HEK293 (cell line): ENCODE measurements at regions not wholly inside any gene's neighbourhood (a gene's known extent, or its start where the extent isn't known, plus 50 kb on each side); places are given as distances from the start of the nearest gene placed in this dataset.

ENCODE experiments used
- CTCF ChIA-PET: fragments of 350-600 bp; formaldehyde crosslinking; extraction: SDS; loops from one replicate; lab custom pipeline; 2021; ENCODE audit warnings: antibody characterized with exemption; lab: Yijun Ruan, JAX
- POLR2A ChIA-PET: fragments of 300-600 bp; formaldehyde crosslinking; extraction: SDS; loops from one replicate; lab custom pipeline; 2020; ENCODE audit warnings: antibody characterized with exemption, inconsistent platforms; lab: Yijun Ruan, JAX
- H3K27ac ChIP-seq: fragments of 200-500 bp; sonication (Bioruptor generic); 2 replicates; pipeline ENCODE4 v1.5.1; 2014; ENCODE audit warnings: low read depth, low read length, control low read depth, inconsistent platforms; ENCODE audit errors: extremely low read depth
- H3K36me3 ChIP-seq, 2 experiments: fragments of 200-500 bp in 1 of 2; sonication (Bioruptor generic) in 1 of 2; 1 replicate in 1 of 2; 2 replicates in 1 of 2; pipeline ENCODE4 v1.5.1; 2014 to 2017; ENCODE audit warnings: inconsistent platforms in 2 of 2, low read length in 2 of 2; ENCODE audit not compliant: control insufficient read depth in 2 of 2, insufficient read depth in 1 of 2
- H3K4me1 ChIP-seq: fragments of 200-500 bp; sonication (Bioruptor generic); 2 replicates; pipeline ENCODE4 v1.5.1; 2014; ENCODE audit warnings: mild to moderate bottlenecking, low read length, inconsistent platforms; ENCODE audit not compliant: control insufficient read depth, insufficient read depth
- H3K4me3 ChIP-seq: 2 replicates; pipeline ENCODE4 v1.5.1; 2011; ENCODE audit warnings: low read depth, mild to moderate bottlenecking, control low read depth, low read length, moderate library complexity
- H3K9me3 ChIP-seq: fragments of 200-500 bp; sonication (Bioruptor generic); 2 replicates; pipeline ENCODE4 v1.5.1; 2014; ENCODE audit warnings: low read depth, low read length, inconsistent platforms; ENCODE audit not compliant: control insufficient read depth, insufficient read depth
- GLI4 ChIP-seq: fragments of 450-650 bp; formaldehyde crosslinking; IDR thresholded peaks from 2 replicates; pipeline ENCODE4 v1.5.1; 2016; ENCODE audit warnings: missing biosample characterization, missing genetic modification characterization
- KLF8 ChIP-seq: fragments of 450-650 bp; formaldehyde crosslinking; IDR thresholded peaks from 2 replicates; pipeline ENCODE4 v1.5.1; 2016; ENCODE audit warnings: missing biosample characterization, missing genetic modification characterization
- PRDM1 ChIP-seq: fragments of 450-650 bp; formaldehyde crosslinking; IDR thresholded peaks from 2 replicates; pipeline ENCODE4; 2016; ENCODE audit warnings: missing biosample characterization, missing genetic modification characterization
- SCRT2 ChIP-seq: fragments of 450-650 bp; formaldehyde crosslinking; IDR thresholded peaks from 2 replicates; pipeline ENCODE4 v1.5.1; 2016; ENCODE audit warnings: missing biosample characterization, missing genetic modification characterization
- ZBTB21 ChIP-seq: fragments of 450-650 bp; formaldehyde crosslinking; IDR thresholded peaks from 2 replicates; pipeline ENCODE4 v1.5.1; 2017; ENCODE audit warnings: missing biosample characterization, missing genetic modification characterization
- ZBTB48 ChIP-seq: fragments of 450-650 bp; formaldehyde crosslinking; IDR thresholded peaks from 2 replicates; pipeline ENCODE4 v1.5.1; 2016; ENCODE audit warnings: missing biosample characterization, missing genetic modification characterization
- ZBTB7A ChIP-seq: fragments of 450-650 bp; formaldehyde crosslinking; IDR thresholded peaks from 2 replicates; pipeline ENCODE4 v1.5.1; 2016; ENCODE audit warnings: low read depth, missing biosample characterization, missing genetic modification characterization
- ZFP41 ChIP-seq: fragments of 450-650 bp; formaldehyde crosslinking; IDR thresholded peaks from 2 replicates; pipeline ENCODE4 v1.5.1; 2016; ENCODE audit warnings: missing biosample characterization, missing genetic modification characterization, borderline replicate concordance
- ZNF10 ChIP-seq: fragments of 450-650 bp; formaldehyde crosslinking; IDR thresholded peaks from 2 replicates; pipeline ENCODE4 v1.5.1; 2017; ENCODE audit warnings: missing biosample characterization, missing genetic modification characterization
- ZNF140 ChIP-seq: fragments of 450-650 bp; formaldehyde crosslinking; IDR thresholded peaks from 2 replicates; pipeline ENCODE4 v1.5.1; 2016; ENCODE audit warnings: missing biosample characterization, missing genetic modification characterization
- ZNF146 ChIP-seq: fragments of 450-650 bp; formaldehyde crosslinking; IDR thresholded peaks from 2 replicates; pipeline ENCODE4 v1.5.1; 2016; ENCODE audit warnings: missing biosample characterization, missing genetic modification characterization
- ZNF174 ChIP-seq: fragments of 450-650 bp; formaldehyde crosslinking; IDR thresholded peaks from 2 replicates; pipeline ENCODE4 v1.5.0; 2017; ENCODE audit warnings: missing biosample characterization, mild to moderate bottlenecking, missing genetic modification characterization
- ZNF175 ChIP-seq: fragments of 450-650 bp; formaldehyde crosslinking; IDR thresholded peaks from 2 replicates; pipeline ENCODE4 v1.5.1; 2016; ENCODE audit warnings: missing biosample characterization, missing genetic modification characterization
- ZNF184 ChIP-seq: fragments of 450-650 bp; IDR thresholded peaks from 2 replicates; pipeline ENCODE4 v1.5.1; 2018; ENCODE audit warnings: missing biosample characterization, mild to moderate bottlenecking, missing genetic modification characterization
- ZNF223 ChIP-seq: fragments of 450-650 bp; formaldehyde crosslinking; IDR thresholded peaks from 2 replicates; pipeline ENCODE4 v1.5.1; 2016; ENCODE audit warnings: missing biosample characterization, missing genetic modification characterization
- ZNF416 ChIP-seq: fragments of 450-650 bp; formaldehyde crosslinking; IDR thresholded peaks from 2 replicates; pipeline ENCODE4 v1.5.1; 2016; ENCODE audit warnings: missing biosample characterization, missing genetic modification characterization
- ZNF433 ChIP-seq: fragments of 450-650 bp; formaldehyde crosslinking; IDR thresholded peaks from 2 replicates; pipeline ENCODE4 v1.5.1; 2016; ENCODE audit warnings: missing biosample characterization, missing genetic modification characterization, low read depth
- ZNF561 ChIP-seq: fragments of 450-650 bp; IDR thresholded peaks from 2 replicates; pipeline ENCODE4 v1.5.1; 2018; ENCODE audit warnings: missing biosample characterization, missing genetic modification characterization, borderline replicate concordance
- ZNF768 ChIP-seq: fragments of 450-650 bp; formaldehyde crosslinking; IDR thresholded peaks from 2 replicates; pipeline ENCODE4 v1.5.1; 2018; ENCODE audit warnings: missing biosample characterization, mild to moderate bottlenecking, missing genetic modification characterization
- ZNF785 ChIP-seq: fragments of 450-650 bp; formaldehyde crosslinking; IDR thresholded peaks from 2 replicates; pipeline ENCODE4 v1.5.1; 2016; ENCODE audit warnings: missing biosample characterization, missing genetic modification characterization
- ZSCAN30 ChIP-seq: fragments of 450-650 bp; IDR thresholded peaks from 2 replicates; pipeline ENCODE4 v1.5.1; 2018; ENCODE audit warnings: missing biosample characterization, mild to moderate bottlenecking, missing genetic modification characterization, moderate library complexity
- TF ChIP-seq, protein P1 (sequence below): fragments of 450-650 bp; formaldehyde crosslinking; IDR thresholded peaks from 2 replicates; pipeline ENCODE4 v1.5.0; 2017; ENCODE audit warnings: missing biosample characterization, missing genetic modification characterization, borderline replicate concordance
- TF ChIP-seq, protein P2 (sequence below): fragments of 450-650 bp; formaldehyde crosslinking; IDR thresholded peaks from 2 replicates; pipeline ENCODE4; 2016; ENCODE audit warnings: missing biosample characterization, missing genetic modification characterization
- TF ChIP-seq, protein P3 (sequence below): fragments of 450-650 bp; formaldehyde crosslinking; IDR thresholded peaks from 2 replicates; pipeline ENCODE4 v1.5.1; 2016; ENCODE audit warnings: missing biosample characterization, missing genetic modification characterization, borderline replicate concordance

DNA sequence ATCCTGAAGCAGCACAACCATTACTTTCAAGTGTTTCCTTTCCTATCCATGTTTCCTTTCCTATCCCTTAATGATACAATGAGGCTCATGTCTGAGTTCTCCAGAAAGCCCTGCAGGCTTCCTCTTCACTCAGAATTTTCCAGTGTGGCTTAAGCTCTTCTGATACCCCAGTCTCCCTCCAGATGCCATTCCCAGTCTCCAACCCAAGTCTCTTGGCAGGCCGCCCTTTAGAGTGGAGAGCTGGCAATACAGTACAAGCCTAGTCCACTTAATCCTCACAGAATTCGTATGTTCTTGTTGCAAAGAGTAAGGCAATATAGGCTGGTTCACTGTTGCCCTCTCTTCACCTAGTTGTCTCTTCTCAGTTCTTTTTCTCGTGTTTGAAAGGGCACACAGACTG lies 503.9 kb upstream of the MDFIC2 start:
- ChIA-PET CTCF (no interaction called here), POLR2A (no interaction called here)
- H3K27ac ChIP-seq = no peak overlapping the region

DNA sequence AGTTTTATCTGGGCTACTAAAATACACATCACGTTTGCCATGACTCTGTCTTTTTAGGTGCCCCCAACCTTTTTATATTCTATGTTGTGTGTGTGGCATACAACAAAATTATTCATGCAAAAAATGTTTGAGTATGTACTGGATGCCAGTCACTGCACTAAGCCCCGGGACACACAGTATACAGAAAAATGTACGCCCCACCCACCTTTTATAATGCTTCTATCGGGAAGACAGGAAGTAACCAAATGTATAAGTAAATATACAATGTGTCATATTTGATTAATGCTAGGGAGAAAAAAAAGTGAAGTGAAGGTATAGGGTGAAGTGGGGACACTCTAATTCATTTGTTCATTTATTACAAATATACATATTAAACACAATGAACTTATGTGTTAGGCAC lies 503.4 kb upstream of the MDFIC2 start:
- POLR2A ChIA-PET = no interaction called here

More for the DNA sequence above, 503.9 kb upstream of the MDFIC2 start:
- no peaks in the 10 kb centered on the region for H3K9me3 ChIP-seq
- H3K4me1 ChIP-seq = no peaks in the 10 kb centered on the region
- H3K4me3 ChIP-seq = no peak overlapping the region
- TF ChIP-seq ZNF768 (tag by site-specific recombination) (no peak), ZNF223 (tag by site-specific recombination) (no peak), ZBTB21 (no peak), ZNF184 (tag by site-specific recombination) (no peak), ZNF416 (tag by site-specific recombination) (no peak), ZFP41 (tag by site-specific recombination) (no peak)
- no peaks in the 10 kb centered on the region for H3K36me3 ChIP-seq

DNA sequence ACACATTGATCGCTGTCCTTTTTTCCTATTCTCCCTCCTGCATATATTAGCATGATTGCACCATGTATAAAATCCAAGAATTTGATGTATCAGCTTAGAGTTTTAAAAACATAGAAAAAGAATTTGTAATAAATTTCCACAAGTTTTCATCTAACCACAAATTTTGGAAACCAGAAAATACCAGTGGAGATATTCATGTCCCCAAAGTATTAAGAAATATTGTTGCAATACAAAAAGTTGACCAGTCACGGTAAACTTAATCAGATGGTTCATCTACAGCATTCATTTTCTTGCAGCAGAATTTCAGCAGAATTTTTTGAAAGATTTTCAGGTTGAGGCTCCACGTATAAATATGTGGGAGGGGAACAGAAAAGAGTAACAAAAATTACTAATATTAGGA lies 500.9 kb upstream of the MDFIC2 start:
- ChIA-PET CTCF (no interaction called here), POLR2A (no interaction called here)
- H3K4me1 ChIP-seq = no peaks in the 10 kb centered on the region
- TF ChIP-seq ZNF223 (tag by site-specific recombination) (no peak), ZNF175 (tag by site-specific recombination) (no peak), ZNF10 (tag by site-specific recombination) (no peak), ZNF433 (tag by site-specific recombination) (no peak), ZNF146 (tag by site-specific recombination) (no peak)
- TF ChIP-seq, protein P1, sequence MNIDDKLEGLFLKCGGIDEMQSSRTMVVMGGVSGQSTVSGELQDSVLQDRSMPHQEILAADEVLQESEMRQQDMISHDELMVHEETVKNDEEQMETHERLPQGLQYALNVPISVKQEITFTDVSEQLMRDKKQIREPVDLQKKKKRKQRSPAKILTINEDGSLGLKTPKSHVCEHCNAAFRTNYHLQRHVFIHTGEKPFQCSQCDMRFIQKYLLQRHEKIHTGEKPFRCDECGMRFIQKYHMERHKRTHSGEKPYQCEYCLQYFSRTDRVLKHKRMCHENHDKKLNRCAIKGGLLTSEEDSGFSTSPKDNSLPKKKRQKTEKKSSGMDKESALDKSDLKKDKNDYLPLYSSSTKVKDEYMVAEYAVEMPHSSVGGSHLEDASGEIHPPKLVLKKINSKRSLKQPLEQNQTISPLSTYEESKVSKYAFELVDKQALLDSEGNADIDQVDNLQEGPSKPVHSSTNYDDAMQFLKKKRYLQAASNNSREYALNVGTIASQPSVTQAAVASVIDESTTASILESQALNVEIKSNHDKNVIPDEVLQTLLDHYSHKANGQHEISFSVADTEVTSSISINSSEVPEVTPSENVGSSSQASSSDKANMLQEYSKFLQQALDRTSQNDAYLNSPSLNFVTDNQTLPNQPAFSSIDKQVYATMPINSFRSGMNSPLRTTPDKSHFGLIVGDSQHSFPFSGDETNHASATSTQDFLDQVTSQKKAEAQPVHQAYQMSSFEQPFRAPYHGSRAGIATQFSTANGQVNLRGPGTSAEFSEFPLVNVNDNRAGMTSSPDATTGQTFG = no peak
- H3K27ac ChIP-seq = no peak overlapping the region
- H3K36me3 ChIP-seq = no peaks in the 10 kb centered on the region
- H3K4me3 ChIP-seq = no peak overlapping the region
- H3K9me3 ChIP-seq = no peaks in the 10 kb centered on the region

More for the DNA sequence above, 503.4 kb upstream of the MDFIC2 start:
- Histone ChIP-seq H3K36me3 (no peaks in the 10 kb centered on the region), H3K9me3 (no peaks in the 10 kb centered on the region), H3K4me1 (no peaks in the 10 kb centered on the region), H3K27ac (no peak overlapping the region), H3K4me3 (no peak overlapping the region)
- CTCF ChIA-PET = interaction anchor here (0.7 kb wide), 1 partner anchor 255 kb away, joined by 3 read pairs; no protein-coding TSS in a partner anchor
- TF ChIP-seq ZBTB7A (tag by site-specific recombination) (no peak), KLF8 (tag by site-specific recombination) (no peak), ZNF561 (tag by site-specific recombination) (no peak), ZSCAN30 (no peak), PRDM1 (tag by site-specific recombination) (no peak), ZNF140 (no peak), ZNF785 (no peak), GLI4 (tag by site-specific recombination) (no peak), ZNF174 (tag by site-specific recombination) (no peak), ZBTB48 (tag by site-specific recombination) (no peak), SCRT2 (no peak)
- TF ChIP-seq, protein P2, sequence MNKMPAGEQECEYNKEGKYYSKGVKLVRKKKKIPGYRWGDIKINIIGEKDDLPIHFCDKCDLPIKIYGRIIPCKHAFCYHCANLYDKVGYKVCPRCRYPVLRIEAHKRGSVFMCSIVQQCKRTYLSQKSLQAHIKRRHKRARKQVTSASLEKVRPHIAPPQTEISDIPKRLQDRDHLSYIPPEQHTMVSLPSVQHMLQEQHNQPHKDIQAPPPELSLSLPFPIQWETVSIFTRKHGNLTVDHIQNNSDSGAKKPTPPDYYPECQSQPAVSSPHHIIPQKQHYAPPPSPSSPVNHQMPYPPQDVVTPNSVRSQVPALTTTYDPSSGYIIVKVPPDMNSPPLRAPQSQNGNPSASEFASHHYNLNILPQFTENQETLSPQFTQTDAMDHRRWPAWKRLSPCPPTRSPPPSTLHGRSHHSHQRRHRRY (tag by site-specific recombination) = no peak
- TF ChIP-seq, protein P3, sequence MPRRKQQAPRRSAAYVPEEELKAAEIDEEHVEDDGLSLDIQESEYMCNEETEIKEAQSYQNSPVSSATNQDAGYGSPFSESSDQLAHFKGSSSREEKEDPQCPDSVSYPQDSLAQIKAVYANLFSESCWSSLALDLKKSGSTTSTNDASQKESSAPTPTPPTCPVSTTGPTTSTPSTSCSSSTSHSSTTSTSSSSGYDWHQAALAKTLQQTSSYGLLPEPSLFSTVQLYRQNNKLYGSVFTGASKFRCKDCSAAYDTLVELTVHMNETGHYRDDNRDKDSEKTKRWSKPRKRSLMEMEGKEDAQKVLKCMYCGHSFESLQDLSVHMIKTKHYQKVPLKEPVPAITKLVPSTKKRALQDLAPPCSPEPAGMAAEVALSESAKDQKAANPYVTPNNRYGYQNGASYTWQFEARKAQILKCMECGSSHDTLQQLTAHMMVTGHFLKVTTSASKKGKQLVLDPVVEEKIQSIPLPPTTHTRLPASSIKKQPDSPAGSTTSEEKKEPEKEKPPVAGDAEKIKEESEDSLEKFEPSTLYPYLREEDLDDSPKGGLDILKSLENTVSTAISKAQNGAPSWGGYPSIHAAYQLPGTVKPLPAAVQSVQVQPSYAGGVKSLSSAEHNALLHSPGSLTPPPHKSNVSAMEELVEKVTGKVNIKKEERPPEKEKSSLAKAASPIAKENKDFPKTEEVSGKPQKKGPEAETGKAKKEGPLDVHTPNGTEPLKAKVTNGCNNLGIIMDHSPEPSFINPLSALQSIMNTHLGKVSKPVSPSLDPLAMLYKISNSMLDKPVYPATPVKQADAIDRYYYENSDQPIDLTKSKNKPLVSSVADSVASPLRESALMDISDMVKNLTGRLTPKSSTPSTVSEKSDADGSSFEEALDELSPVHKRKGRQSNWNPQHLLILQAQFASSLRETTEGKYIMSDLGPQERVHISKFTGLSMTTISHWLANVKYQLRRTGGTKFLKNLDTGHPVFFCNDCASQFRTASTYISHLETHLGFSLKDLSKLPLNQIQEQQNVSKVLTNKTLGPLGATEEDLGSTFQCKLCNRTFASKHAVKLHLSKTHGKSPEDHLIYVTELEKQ (tag by site-specific recombination) = no peak
